ENCODE measurements at regions not wholly inside any gene's neighbourhood (a gene's known extent, or its start where the extent isn't known, plus 50 kb on each side); places are given as distances from the start of the nearest gene placed in this dataset.
A peak's percentile ranks its signal among the peaks of the same experiment; 100 is the strongest.
"Not testable (repeated sequence)": the region's sequence is repeated elsewhere in the genome, so short reads cannot be mapped to it uniquely, and the experiment has no call there.

DNA sequence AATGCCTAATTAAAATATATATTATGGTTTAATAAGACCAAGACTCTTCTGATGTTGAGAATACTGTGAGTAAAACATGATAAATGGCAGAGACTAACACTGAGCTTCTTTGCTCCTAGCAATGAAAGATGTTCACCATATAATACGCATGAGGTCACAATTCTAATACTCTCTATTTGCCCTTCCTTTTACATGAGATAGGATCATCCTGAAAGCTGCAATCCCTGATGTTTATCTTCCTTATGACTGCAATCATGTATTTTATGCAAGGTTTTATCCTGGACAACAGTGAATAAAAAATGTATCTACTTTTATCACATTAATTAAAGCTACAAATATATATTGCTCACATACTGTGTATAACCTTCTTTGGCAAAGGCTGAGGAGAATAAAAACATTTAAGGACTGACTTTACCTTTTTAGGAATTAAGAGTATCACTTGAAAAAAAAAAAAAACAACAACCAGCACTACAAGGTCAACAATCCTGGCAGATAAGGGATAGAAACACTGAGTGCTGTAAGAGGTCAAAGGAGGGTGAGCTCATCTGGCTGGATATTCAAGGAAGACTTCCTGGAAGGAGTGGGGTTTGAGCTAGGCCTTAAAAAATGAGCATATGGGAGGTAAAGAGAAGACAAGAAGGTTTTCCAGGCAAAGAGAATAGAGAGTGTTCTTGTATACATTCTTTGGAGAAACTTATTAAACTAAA is 99.9 kb downstream of the AREG start:
- DNase-seq (ENCODE audit: low read depth) = no peak

DNA sequence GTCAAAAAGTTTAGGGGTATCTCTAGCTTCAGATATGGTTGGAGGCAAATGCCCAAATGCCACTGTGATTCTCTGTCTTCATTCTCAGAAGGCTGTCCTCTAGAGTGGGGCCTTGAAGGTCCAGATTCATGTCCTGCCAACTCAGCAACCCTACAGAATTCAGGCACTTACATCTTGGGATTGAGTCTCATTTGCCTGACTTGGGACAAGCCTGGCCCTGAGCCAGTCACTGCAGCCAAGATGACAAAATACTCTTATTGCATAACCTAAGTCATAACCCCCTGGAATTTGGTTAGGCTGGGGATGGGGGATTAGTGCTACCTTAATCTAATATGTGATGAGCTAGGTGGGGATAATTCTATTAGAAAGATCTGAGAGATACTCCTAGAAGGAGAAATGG is 100.5 kb downstream of the AREG start:
- no peak for DNase-seq (ENCODE audit: low read depth)

DNA sequence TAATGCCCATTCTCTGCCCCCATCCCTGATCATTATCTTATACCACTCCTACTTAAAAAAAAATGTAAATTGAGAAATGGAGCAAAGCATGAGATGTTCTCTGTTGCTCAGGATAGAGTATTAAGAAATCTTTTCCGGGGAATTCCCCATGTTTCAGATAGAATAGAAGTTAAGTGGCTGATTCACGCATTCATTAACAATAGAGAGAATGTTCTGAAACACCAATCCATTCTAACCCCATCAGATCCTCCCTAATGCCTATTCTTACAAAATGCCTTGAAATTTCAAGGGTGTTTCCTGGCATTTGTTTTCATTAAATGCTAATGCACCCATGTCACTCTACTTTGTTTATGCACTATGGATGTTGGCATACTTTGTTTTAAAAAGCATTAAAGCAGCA is 101.1 kb downstream of the AREG start:
- peak; percentile 71 for DNase-seq (ENCODE audit: low read depth)

DNA sequence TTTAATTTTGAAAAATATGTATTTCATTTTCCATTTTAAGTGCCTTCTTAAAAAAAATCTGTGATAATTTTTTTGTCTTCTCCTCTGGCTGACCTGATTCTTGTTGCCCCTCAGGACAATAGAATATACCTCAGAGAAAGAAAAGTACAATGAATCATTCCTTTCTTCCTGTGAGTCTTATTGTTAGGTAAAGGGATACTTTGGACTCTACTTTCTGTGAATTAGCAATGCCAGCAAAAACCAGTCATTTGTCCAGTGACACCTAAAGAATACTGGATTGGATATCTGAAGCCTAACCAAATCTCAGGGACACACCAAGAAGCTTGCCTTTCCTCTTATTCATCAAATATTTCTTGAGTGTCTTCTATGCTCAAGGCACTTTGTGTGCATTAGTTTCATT is 102.1 kb downstream of the AREG start:
- DNase-seq (ENCODE audit: low read depth) = no peak

DNA sequence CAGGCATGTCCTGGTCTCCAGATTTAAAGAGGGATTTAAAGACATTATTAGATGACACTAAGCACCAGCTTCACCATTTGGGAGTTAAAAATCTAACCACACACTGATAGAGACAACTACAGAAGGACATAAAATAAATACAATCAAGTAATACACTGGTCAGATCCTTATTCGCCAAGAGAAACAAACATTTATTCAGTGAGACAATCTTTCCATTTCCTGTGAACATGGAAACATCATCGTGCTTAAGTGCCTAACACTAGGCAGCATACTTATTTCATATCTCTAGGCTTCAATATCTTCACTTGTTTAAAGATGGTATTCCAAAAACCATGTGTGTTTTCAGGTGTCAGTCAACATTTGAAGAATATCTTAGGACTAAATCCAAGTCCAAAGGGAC is 103.6 kb downstream of the AREG start:
- DNase-seq (ENCODE audit: low read depth) = no peak

DNA sequence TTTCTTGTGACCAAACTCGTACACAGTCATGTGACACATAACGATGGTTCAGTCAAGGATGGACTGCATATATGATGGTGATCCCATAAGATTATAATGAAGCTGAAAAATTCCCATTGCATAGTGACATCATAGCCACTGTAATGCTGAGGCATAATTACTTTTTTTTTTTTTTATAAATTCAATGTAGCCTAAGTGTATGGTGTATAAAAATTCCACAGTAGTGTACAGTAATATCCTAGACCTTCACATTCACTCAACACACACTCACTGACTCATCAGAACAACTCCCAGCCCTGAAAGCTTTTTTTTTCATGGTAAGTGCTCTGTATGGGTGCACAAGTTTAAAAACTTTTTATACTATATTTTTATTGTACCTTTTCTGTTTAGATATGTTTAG is 105.0 kb downstream of the AREG start:
- DNase-seq (ENCODE audit: low read depth) = no peak

DNA sequence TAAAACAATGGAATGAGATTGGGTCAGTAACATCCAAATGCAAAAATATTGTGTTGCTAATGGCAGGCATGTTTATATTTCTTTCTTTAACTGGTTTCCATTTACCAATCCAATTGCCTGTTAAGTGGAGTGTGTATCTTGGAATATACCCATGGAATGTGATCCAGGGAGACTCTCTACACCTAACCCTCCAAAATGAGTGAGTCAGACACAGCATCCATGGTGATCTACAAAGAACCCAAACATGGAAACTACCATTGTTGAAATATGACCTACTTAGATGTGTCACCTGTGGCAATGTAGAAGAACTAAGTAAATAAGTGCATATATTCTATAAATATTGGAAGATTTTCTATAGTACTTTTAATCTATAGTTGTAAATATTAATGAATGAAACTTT is 110.3 kb downstream of the AREG start:
- DNase-seq (ENCODE audit: low read depth) = no peak

DNA sequence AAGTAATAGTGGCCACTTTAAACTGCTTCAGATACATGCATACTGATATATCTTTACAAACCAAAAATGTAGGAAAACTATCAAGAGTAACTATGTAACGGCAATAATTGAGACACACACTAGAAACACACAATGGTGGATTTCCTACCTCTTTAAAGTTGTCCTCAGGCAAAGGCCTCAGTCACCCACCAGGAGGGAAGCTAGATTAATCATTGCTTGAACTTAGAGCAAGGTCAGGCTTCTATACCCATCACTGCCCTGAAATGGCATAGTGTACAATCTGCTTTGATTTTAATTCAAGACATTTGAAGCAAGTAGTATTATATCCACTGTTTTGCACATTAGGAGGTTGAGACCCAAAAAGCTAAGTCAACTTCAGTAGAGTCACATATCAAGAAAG is 110.9 kb downstream of the AREG start:
- no peak for DNase-seq (ENCODE audit: low read depth)

DNA sequence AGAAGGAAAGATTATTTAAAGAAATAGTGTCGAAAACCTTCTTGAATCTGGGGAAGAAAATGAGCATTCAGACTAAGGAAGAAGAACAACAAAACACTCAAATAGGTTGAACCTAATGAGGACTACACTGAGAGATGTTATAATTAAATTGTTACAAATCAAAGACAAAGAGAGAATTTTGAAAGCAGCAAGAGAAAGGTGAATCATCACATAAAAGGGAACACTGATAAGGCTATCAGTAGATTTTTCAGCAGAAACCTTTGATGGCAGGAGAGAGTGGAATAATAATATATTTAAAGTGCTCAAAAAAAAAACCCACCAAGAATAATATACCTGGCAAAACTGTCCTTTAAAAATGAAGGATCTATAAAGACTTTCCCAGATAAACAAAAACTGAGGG is 114.9 kb downstream of the AREG start:
- no peak for DNase-seq (ENCODE audit: low read depth)

DNA sequence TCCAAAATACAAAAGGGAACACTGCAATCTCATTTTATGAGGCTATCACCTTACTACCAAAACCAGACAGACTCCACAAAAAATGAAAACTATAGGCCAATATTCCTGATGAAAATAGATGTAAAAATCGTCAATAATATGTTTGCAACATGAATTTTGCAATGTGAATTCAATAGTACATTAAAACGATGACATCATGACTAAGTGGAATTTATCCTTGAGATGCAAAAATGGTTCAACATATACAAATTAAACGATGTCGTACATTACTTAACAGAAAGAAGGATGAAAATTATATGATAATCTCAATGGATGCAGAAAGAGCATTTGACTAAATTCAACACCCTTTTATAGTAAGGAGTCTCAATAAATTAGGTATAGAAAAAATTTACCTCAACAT is 123.0 kb downstream of the AREG start:
- no peak for DNase-seq (ENCODE audit: low read depth)

DNA sequence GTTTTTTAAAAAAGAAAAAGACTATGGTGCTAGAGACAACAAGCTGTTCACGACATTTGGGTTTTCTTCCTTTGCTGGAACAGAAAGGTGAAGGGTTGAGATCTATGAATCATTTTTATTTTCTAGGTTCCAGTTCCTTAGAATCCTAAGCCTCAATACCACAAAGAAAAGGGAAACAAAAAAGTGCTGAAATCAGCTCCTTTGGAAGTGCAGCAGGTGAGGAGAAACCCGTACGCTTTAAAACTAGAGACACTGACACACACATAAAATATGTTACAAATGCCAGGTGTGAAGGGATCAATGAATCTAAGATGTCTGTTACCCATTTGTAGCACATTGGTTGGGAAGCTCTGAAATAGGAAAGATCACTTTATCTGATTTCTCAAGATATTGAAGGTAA is 125.2 kb downstream of the AREG start:
- no peak for DNase-seq (ENCODE audit: low read depth)

DNA sequence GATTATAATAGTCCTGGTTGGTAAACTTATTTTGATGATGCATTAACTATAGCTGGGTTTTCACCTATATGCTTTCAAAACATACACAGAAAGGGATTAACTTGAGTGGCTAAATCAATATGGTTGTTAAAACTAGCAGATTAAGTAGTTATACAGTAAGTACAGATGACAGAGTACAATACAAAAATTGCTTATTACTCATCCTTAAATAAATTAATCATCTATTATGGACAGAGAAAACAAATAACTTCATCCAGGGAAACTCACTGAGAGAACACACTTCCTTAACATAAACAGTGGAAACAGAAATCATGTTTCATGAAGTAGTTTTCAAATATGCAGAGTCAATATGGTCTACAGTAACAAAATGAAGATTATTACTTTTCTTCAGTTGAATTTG is 133.4 kb downstream of the AREG start:
- DNase-seq (ENCODE audit: low read depth) = no peak

DNA sequence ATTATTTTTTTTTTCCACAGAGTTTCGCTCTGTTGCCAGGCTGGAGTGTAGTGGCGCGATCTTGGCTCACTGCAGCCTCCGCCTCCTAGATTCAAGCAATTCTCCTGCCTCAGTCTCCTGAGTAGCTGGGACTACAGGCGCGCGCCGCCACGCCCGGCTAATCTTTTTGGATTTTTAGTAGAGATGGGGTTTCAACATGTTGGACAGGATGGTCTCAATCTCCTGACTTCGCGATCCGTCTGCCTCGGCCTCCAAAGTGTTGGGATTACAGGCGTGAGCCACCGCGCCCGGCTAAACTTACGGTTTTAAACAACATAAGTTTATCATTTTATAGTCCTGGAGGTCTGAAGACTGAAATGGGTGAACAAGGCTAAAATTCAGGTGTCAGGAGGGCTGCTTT is 133.9 kb downstream of the AREG start:
- not testable (repeated sequence) for DNase-seq (ENCODE audit: low read depth)

DNA sequence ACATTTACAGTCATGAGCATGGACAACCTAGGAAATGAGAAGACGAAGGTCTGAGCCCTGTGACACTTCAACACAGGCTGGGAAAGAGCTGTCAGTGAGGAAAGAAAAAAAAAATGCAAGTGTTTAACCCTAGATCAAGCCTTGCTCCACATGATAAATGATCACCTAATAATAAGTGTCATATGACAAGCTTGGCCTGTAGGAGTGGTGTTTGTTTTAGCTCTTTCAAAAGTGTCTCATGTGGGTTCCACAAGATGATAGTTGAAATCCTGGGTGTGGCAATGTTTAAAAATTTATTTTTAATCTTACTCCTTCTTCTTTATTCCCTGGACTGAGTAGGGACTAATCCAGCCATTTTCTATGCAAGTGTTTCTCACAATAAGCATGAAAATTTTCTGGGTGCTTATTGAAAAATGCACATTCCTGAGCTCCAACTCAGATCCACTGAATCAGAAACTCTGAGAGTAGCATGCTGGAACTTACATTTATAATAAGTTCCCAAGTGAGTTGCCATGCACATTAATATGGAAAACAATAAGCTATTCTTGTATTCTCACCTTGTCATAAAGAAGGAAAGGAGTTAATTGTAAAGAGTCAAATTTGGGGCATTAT is 138.3 kb downstream of the AREG start:
- DNase-seq (ENCODE audit: low read depth) = no peak

DNA sequence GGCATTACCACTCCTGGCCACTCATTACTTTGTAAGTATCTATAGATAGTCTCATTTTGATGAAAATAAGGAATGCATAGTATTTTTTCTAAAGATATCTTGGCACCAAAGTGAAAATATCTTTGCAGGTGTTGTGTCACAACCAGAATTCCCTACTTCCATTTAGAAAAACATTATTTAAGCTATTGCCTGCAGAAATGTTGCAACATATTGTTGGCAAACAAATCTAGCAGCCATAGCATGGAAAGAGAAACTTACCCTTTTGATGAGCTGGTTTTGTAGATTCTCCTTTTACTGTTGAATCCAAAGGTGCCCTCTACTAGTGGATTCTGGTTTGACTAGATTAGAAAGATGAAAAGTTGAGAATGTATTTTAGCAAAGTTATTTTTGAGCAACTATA is 138.8 kb downstream of the AREG start:
- no peak for DNase-seq (ENCODE audit: low read depth)

DNA sequence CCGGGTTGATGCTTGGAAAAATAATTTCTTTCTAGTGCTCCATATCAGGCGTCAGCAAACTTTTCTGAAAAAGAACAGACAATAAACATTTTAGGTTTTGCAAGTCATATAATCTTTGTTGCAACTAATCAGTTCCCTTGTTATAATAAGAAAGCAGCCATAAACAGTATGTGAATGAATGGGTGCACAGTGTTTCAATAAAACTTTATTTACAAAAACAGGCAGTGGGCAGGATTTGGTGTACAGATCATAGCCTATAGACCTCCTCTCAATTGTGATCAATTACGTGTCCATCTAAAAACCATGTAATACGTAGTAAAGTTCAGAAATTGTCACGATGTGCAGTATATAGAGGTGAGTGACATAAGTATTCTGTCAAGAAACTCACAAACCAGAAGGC is 143.4 kb downstream of the AREG start:
- DNase-seq (ENCODE audit: low read depth) = no peak

DNA sequence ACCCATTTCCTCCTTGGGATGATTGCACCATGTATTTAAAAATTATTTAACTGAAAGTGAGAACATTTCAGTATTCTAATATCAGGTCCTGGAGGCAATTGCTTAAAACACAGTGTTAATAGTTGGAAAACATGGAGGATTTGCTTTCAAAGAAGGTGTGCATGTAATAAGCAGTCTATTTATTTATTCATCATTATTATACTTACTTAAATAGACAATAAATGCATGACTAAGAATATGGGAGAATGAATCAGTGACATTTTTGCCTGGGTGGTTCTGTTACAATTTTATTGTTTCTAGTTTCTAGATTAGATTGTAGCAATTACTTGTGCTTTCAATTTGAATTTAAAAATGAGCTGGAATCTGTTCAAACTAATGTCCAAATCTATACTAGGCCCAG is 145.5 kb downstream of the AREG start:
- DNase-seq (ENCODE audit: low read depth) = no peak

DNA sequence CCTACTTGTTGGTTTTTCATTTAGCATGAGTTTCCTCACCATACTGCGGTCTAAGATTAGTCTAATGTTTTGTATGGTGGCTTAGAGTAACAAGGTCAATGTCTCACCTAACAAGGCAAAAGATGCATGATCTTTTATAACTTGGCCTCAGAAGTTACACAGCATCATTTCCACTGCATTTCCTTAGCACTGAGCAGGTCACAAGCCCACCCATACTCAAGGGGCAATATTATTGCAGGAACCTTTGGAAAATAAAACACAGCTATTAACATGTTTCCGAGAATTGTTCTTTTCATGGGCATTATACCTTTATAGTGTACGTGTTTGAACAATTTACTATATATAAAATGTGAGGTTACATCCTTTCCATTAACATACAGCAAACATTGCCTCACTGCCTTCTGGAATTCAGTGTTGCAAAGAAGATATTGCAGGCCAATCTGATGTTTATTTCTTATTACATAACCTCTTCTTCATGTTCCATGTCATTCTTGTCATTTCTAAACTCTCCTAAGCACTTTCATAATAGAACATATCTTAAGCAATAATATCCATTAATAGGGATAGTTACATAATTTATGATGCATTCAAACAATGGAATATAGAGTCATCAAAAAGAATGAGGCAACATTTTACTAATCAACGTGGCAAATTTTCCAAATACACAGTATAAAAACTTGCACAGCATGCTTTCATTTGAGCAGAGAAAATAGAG is 153.8 kb downstream of the AREG start:
- DNase-seq (ENCODE audit: low read depth) = no peak

DNA sequence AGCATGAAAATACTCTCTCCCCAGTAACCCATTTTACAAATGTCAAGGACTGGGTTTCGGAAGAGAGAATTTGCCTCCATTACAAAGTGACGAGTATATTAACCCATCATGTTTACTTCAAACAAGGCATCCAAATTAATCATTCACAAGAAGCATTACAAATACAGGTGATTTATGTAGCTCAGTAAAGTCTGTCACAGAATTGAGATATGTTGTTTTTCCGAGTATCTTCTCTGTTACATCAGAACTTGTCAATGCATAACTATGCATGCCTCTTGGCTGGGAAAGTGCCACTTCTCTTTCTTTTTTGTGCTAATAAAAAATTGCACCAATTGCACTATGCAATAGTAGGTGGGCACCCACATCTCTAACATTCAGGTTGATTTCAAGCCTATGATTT is 158.2 kb downstream of the AREG start:
- DNase-seq (ENCODE audit: low read depth) = no peak

DNA sequence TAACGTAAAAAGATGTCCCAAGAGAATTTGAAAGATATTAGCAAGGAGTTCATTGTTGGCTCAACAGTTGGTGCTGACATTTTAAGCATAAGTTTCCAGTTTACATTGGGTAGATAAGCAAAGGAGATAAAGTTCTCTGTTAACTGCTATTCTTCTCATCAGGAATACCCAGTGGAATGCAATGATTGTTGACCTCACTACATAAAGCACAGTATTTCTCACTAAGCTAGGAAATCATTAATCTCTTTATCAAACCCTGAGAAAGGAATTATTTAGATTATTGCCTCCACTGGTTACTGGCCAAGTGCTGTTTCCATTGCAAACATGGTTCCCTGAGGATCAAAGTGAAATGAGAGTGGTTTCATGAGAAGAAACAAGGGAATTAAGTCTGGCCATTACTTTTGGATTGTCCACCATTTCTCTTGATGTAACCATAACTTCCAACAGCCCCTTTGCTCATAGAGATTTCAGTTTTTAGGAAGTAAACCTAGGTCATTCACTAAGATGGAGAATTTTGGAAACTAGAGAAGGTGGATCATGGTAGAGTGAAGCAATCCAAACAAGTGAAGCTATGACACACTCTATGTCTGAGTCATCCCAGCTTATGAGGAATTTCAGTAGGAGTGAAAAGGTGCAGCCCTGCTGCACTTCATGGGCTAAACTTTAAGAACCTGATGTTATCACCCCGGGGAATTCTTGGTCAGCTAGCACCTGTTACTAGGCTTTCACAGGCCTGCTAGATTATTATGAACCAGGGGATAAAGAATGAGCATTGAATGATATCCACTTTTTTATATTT is 163.4 kb downstream of the AREG start:
- DNase-seq (ENCODE audit: low read depth) = no peak

DNA sequence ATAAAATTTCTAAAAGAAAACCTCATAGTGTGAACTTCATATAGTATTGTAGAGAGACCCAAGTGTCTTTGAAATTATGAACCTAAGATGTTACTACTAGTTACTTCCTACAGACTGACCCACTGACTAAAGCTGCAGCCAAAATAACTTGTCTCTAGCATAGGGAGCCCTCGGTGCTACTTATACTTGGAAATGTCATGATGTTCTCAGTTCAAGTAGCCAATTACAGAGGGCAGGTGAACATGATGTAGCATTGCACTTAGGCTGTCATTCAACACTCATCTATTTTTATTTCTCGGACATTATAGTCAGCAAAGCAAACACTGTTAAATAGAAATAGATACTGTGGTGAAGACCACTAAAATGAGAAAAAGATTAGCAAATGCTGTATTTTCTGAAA is 165.6 kb downstream of the AREG start:
- no peak for DNase-seq (ENCODE audit: low read depth)

DNA sequence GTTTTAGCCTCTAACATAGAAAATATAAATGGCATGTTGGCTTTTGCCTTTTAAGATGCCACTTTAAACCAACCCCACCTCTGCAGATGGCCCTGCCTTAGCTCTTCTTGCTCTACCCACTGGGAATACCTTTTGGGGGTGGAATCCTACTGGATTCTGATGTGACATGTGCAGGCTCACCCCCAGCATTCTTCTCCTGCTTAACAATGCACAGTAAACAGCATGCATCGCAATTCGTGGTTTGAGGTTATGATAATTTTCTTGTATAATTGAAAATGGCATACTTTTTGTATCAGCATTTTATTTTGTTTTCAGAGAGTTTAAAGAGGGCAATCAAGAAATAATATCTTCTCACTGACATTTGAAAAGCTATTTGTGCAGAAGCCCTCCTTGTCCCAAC is 167.9 kb downstream of the AREG start:
- DNase-seq (ENCODE audit: low read depth) = no peak

DNA sequence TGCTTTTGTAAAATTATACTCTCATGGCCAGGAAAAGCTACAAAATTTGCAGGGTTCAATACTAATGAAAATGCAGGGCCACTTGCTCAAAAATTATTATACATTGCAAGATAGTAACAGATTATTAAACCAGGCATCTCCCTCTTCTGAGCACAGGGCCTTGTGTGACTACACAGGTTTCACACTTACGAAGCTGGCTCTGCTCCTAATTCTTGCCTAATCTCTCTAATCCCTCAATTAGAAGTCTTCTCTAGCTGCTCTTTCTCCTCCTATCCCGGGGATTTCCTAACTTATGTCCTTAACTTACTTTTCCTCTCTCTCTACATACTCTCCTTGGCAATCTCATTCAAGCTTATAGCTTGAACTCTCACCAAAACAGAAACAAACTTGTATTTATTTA is 168.3 kb downstream of the AREG start:
- DNase-seq (ENCODE audit: low read depth) = no peak

All from HS-5 (cell line).